NCI-H2029 (cell line): ENCODE measurements at regions not wholly inside any gene's neighbourhood (a gene's known extent, or its start where the extent isn't known, plus 50 kb on each side); places are given as distances from the start of the nearest gene placed in this dataset.

ENCODE experiments used
- DNase-seq: peaks from one replicate; lab custom pipeline; 2025; lab: John Stamatoyannopoulos, UW

- DNase-seq, result peak; percentile 65
These were observed 182.4 kb upstream of the MC4R start for GRCh38 chr18:60554967-60555366.

GRCh38 chr18:60555625-60556024 lies 183.1 kb upstream of the MC4R start:
- no peak for DNase-seq

GRCh38 chr18:60556326-60556725 lies 183.8 kb upstream of the MC4R start:
- DNase-seq, result no peak

GRCh38 chr18:60560071-60560470 lies 187.5 kb upstream of the MC4R start:
- no peak for DNase-seq

GRCh38 chr18:60563082-60563481 lies 190.5 kb upstream of the MC4R start:
- DNase-seq, result no peak

- no peak for DNase-seq
These were observed 195.6 kb upstream of the MC4R start for GRCh38 chr18:60568220-60568619.

- no peak for DNase-seq
These were observed 197.6 kb upstream of the MC4R start for GRCh38 chr18:60570172-60570571.

- no peak for DNase-seq
These were observed 204.9 kb upstream of the MC4R start for GRCh38 chr18:60577457-60577856.

GRCh38 chr18:60585670-60586069 lies 213.1 kb upstream of the MC4R start:
- DNase-seq, result no peak

GRCh38 chr18:60593249-60593648 lies 220.7 kb upstream of the MC4R start:
- no peak for DNase-seq

GRCh38 chr18:60596928-60597327 lies 224.4 kb upstream of the MC4R start:
- no peak for DNase-seq

GRCh38 chr18:60599267-60599666 lies 226.7 kb upstream of the MC4R start:
- no peak for DNase-seq

- no peak for DNase-seq
These were observed 227.4 kb upstream of the MC4R start for GRCh38 chr18:60599995-60600394.

GRCh38 chr18:60601249-60601648 lies 228.7 kb upstream of the MC4R start:
- no peak for DNase-seq

- DNase-seq, result no peak
These were observed 250.8 kb upstream of the MC4R start for GRCh38 chr18:60623331-60623730.

- DNase-seq, result no peak
These were observed 251.6 kb upstream of the MC4R start for GRCh38 chr18:60624207-60624606.

- DNase-seq, result no peak
These were observed 267.3 kb upstream of the MC4R start for GRCh38 chr18:60639836-60640235.

GRCh38 chr18:60643009-60643408 lies 270.4 kb upstream of the MC4R start:
- DNase-seq, result no peak

- DNase-seq, result no peak
These were observed 274.1 kb upstream of the MC4R start for GRCh38 chr18:60646725-60647124.

GRCh38 chr18:60649107-60649506 lies 276.5 kb upstream of the MC4R start:
- peak; percentile 29 for DNase-seq

- DNase-seq, result no peak
These were observed 277.4 kb upstream of the MC4R start for GRCh38 chr18:60649842-60650536.

- no peak for DNase-seq
These were observed 281.7 kb upstream of the MC4R start for GRCh38 chr18:60654298-60654697.

- no peak for DNase-seq
These were observed 284.0 kb upstream of the MC4R start for GRCh38 chr18:60656553-60656952.

- no peak for DNase-seq
These were observed 289.9 kb upstream of the MC4R start for GRCh38 chr18:60662491-60662890.
